HepG2 (cell line): ENCODE measurements at regions not wholly inside any gene's neighbourhood (a gene's known extent, or its start where the extent isn't known, plus 50 kb on each side); places are given as distances from the start of the nearest gene placed in this dataset.

Source experiments
- ARID5B ChIP-seq: IDR thresholded peaks from 2 replicates; pipeline ENCODE4 v1.4.0; 2020; ENCODE audit warnings: mild to moderate bottlenecking, missing genetic modification reagents
- EHMT2 ChIP-seq: fragments of 200-600 bp; sonication (generic); IDR thresholded peaks from 2 replicates; pipeline ENCODE4 v1.7.0; 2017; ENCODE audit warnings: antibody characterized with exemption, low read depth, low read length, borderline replicate concordance
- ELF3 ChIP-seq: IDR thresholded peaks from 2 replicates; pipeline ENCODE4 v1.6.1; 2016; ENCODE audit warnings: missing genetic modification reagents, missing compliant biosample characterization
- EP300 ChIP-seq, 3 experiments: sonication (generic) in 1 of 3; formaldehyde crosslinking in 1 of 3; IDR thresholded peaks; 2 replicates each; pipeline versions ENCODE4 v1.5.1 to v1.6.1; 2011 to 2020; ENCODE audit warnings: low read depth in 2 of 3, low read length in 2 of 3, borderline replicate concordance in 1 of 3, improper control_type of control experiment in 1 of 3, mild to moderate bottlenecking in 1 of 3, missing genetic modification reagents in 1 of 3, moderate library complexity in 1 of 3
- FOSL1 ChIP-seq: sonication (generic); formaldehyde crosslinking; IDR thresholded peaks from 2 replicates; pipeline ENCODE4 v1.9.0; 2021; ENCODE audit warnings: missing genetic modification reagents, borderline replicate concordance
- SMAD3 ChIP-seq: sonication (generic); formaldehyde crosslinking; IDR thresholded peaks from 2 replicates; pipeline ENCODE4 v1.4.0; 2020; ENCODE audit warnings: missing genetic modification reagents
- SMARCE1 ChIP-seq: fragments of 450-650 bp; IDR thresholded peaks from 2 replicates; pipeline ENCODE4 v1.6.1; 2017; ENCODE audit warnings: borderline replicate concordance
- SOX13 ChIP-seq, 3 experiments: fragments of 450-650 bp in 1 of 3; sonication (generic) in 1 of 3; formaldehyde crosslinking in 1 of 3; IDR thresholded peaks in 2 of 3; conservative IDR thresholded peaks in 1 of 3; 2 replicates each; pipeline versions ENCODE4 v1.5.0 to v1.6.1; 2016 to 2020; ENCODE audit warnings: antibody characterized with exemption in 1 of 3, mild to moderate bottlenecking in 1 of 3, missing compliant biosample characterization in 1 of 3, missing genetic modification reagents in 1 of 3, moderate library complexity in 1 of 3
- ZBTB1 ChIP-seq: sonication (generic); formaldehyde crosslinking; IDR thresholded peaks from 2 replicates; pipeline ENCODE4 v1.4.0; 2020; ENCODE audit warnings: missing genetic modification reagents, borderline replicate concordance
- ZBTB39 ChIP-seq: sonication (generic); formaldehyde crosslinking; IDR thresholded peaks from 2 replicates; pipeline ENCODE4 v1.5.0; 2020; ENCODE audit warnings: missing genetic modification reagents
- ZNF275 ChIP-seq: sonication (generic); formaldehyde crosslinking; IDR thresholded peaks from 2 replicates; pipeline ENCODE4 v1.8.0; 2022; ENCODE audit warnings: missing genetic modification reagents, mild to moderate bottlenecking, inconsistent platforms, borderline replicate concordance
- ZNF331 ChIP-seq: sonication (generic); formaldehyde crosslinking; IDR thresholded peaks from 2 replicates; pipeline ENCODE4 v1.4.0; 2020; ENCODE audit warnings: missing genetic modification reagents
- ZNF501 ChIP-seq: sonication (generic); formaldehyde crosslinking; IDR thresholded peaks from 2 replicates; pipeline ENCODE4 v1.5.1; 2020; ENCODE audit warnings: mild to moderate bottlenecking, moderate library complexity, missing genetic modification reagents
- TF ChIP-seq, protein P1 (sequence below): sonication (generic); formaldehyde crosslinking; IDR thresholded peaks from 2 replicates; pipeline ENCODE4 v1.4.0; 2020; ENCODE audit warnings: mild to moderate bottlenecking, missing genetic modification reagents, borderline replicate concordance

GRCh38 chr10:53006663-53007526, 234.3 kb upstream of the MBL2 start (continued):
- TF ChIP-seq ZBTB39 (CRISPR knock-in tag) (no peak), ARID5B (CRISPR knock-in tag) (peak; percentile 92), ZNF501 (no peak), SMAD3 (0 out of 2 replicates have a peak, but pooled peaks have one; percentile 46), EHMT2 (peak; percentile 74; the same call in 1 of the 2 replicates), FOSL1 (CRISPR knock-in tag) (peak; percentile 82; the same call in 1 of the 2 replicates), SOX13 (IDR thresholded peaks at IDR 0.05) (peak; percentile 63; the same call in 1 of the 2 replicates), SOX13 (CRISPR knock-in tag; conservative IDR thresholded peaks at IDR 0.05 in 1 of 2, IDR thresholded peaks at IDR 0.05 in 1 of 2) (peak in 1 of 2 experiments; percentile 95; a peak in 2 of 4 replicates), ZNF331 (CRISPR knock-in tag) (0 out of 2 replicates have a peak, but pooled peaks have one; percentile 14), SMARCE1 (peak; percentile 80), ZNF275 (CRISPR knock-in tag) (no peak), EP300 (IDR thresholded peaks at IDR 0.05; ENCODE audit: low read depth in 2 of 2, low read length in 2 of 2) (peak in 1 of 2 experiments; percentile 96; a peak in 2 of 4 replicates), EP300 (CRISPR knock-in tag; IDR thresholded peaks at IDR 0.05; ENCODE audit: borderline replicate concordance) (peak; percentile 75; the same call in 1 of the 2 replicates), ELF3 (CRISPR knock-in tag) (peak; percentile 66; the same call in 1 of the 2 replicates), ZBTB1 (CRISPR knock-in tag) (no peak)
- TF ChIP-seq, protein P1, sequence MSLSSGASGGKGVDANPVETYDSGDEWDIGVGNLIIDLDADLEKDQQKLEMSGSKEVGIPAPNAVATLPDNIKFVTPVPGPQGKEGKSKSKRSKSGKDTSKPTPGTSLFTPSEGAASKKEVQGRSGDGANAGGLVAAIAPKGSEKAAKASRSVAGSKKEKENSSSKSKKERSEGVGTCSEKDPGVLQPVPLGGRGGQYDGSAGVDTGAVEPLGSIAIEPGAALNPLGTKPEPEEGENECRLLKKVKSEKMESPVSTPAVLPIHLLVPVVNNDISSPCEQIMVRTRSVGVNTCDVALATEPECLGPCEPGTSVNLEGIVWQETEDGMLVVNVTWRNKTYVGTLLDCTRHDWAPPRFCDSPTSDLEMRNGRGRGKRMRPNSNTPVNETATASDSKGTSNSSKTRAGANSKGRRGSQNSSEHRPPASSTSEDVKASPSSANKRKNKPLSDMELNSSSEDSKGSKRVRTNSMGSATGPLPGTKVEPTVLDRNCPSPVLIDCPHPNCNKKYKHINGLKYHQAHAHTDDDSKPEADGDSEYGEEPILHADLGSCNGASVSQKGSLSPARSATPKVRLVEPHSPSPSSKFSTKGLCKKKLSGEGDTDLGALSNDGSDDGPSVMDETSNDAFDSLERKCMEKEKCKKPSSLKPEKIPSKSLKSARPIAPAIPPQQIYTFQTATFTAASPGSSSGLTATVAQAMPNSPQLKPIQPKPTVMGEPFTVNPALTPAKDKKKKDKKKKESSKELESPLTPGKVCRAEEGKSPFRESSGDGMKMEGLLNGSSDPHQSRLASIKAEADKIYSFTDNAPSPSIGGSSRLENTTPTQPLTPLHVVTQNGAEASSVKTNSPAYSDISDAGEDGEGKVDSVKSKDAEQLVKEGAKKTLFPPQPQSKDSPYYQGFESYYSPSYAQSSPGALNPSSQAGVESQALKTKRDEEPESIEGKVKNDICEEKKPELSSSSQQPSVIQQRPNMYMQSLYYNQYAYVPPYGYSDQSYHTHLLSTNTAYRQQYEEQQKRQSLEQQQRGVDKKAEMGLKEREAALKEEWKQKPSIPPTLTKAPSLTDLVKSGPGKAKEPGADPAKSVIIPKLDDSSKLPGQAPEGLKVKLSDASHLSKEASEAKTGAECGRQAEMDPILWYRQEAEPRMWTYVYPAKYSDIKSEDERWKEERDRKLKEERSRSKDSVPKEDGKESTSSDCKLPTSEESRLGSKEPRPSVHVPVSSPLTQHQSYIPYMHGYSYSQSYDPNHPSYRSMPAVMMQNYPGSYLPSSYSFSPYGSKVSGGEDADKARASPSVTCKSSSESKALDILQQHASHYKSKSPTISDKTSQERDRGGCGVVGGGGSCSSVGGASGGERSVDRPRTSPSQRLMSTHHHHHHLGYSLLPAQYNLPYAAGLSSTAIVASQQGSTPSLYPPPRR = peak; percentile 44; the same call in 1 of the 2 replicates
